HEK293T (cell line): ENCODE measurements at regions not wholly inside any gene's neighbourhood (a gene's known extent, or its start where the extent isn't known, plus 50 kb on each side); places are given as distances from the start of the nearest gene placed in this dataset.

Experiments
- BHLHE40 ChIP-seq: fragments of 450-650 bp; IDR thresholded peaks from 2 replicates; pipeline ENCODE4 v1.6.1; 2016; ENCODE audit warnings: mild to moderate bottlenecking, moderate library complexity, borderline replicate concordance
- ELF4 ChIP-seq: fragments of 450-650 bp; IDR thresholded peaks from 2 replicates; pipeline ENCODE4 v1.6.1; 2017; ENCODE audit warnings: antibody characterized with exemption
- FOXK2 ChIP-seq: fragments of 450-650 bp; IDR thresholded peaks from 2 replicates; pipeline ENCODE4 v1.6.1; 2016; ENCODE audit warnings: mild to moderate bottlenecking
- FOXM1 ChIP-seq: fragments of 450-650 bp; IDR thresholded peaks from 2 replicates; pipeline ENCODE4 v1.6.1; 2017; ENCODE audit warnings: mild to moderate bottlenecking, borderline replicate concordance
- HDGF ChIP-seq: fragments of 450-650 bp; IDR thresholded peaks from 2 replicates; pipeline ENCODE4 v1.6.1; 2017; ENCODE audit warnings: antibody characterized with exemption, borderline replicate concordance
- L3MBTL2 ChIP-seq: fragments of 450-650 bp; conservative IDR thresholded peaks from 2 replicates; pipeline ENCODE4 v1.6.1; 2016; ENCODE audit warnings: mild to moderate bottlenecking
- LEF1 ChIP-seq: fragments of 450-650 bp; IDR thresholded peaks from 2 replicates; pipeline ENCODE4 v1.6.1; 2017; ENCODE audit warnings: mild to moderate bottlenecking, borderline replicate concordance

DNA sequence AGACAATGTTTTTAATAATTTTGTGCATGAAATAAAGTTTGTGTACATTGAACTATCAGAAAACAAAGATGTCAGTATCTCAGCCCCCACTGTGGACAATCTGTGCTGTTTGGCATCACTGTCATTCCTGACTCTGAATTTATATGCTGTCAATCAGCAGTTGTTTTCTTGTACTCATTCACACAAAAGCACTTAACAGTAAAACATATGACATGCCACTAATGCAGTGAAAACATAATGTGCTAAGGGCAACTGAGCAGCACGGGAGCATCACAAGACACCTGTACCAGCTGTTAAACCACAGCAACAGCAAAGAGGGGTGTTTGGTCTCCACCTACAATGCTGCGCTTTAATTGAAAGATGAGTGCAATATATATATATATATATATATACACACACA, 647.8 kb upstream of the SLC35B3 start:
- TF ChIP-seq FOXM1 = no peak
- TF ChIP-seq FOXK2 = no peak
- TF ChIP-seq ELF4 = no peak
- TF ChIP-seq HDGF = no peak
- TF ChIP-seq LEF1 = no peak
- no peak for TF ChIP-seq L3MBTL2
- no peak for TF ChIP-seq BHLHE40
